NB4 (cell line): ENCODE measurements at regions not wholly inside any gene's neighbourhood (a gene's known extent, or its start where the extent isn't known, plus 50 kb on each side); places are given as distances from the start of the nearest gene placed in this dataset.

Experiments
- POLR2A ChIP-seq: IDR thresholded peaks from 2 replicates; pipeline ENCODE4 v1.6.1; 2011; ENCODE audit warnings: mild to moderate bottlenecking; ENCODE audit not compliant: insufficient read length; ENCODE audit errors: extremely low read depth
- TF ChIP-seq, protein P1 (sequence below): IDR thresholded peaks from one replicate; pipeline ENCODE4 v1.5.1; 2012; ENCODE audit warnings: low read depth, low read length

DNA sequence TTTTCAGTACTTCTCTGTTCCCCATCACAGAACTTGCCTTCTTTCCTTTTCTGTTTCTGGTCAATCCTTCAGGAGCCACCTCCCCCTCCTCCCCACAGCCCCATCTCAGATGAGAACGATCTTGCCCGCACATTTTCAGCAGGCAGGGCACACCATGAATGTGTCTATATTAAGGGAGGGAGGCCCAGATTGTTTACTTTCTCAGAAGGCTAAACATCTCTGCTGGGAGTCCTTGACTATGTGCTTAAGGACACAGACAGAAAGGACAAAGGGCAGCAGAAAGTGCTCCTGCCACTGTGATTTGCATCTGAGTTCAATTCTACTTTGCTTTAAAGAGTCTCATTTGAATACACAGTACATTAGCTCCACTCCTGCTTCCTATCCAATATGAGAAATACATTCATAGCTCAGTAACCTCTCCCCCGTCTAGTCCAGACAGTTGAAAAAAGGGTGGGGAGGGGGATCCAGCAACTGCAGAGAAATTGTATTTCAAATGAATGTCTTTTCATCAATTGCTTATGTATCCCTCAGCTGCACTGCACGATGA, 175.0 kb upstream of the PARD3B start:
- TF ChIP-seq, protein P1, sequence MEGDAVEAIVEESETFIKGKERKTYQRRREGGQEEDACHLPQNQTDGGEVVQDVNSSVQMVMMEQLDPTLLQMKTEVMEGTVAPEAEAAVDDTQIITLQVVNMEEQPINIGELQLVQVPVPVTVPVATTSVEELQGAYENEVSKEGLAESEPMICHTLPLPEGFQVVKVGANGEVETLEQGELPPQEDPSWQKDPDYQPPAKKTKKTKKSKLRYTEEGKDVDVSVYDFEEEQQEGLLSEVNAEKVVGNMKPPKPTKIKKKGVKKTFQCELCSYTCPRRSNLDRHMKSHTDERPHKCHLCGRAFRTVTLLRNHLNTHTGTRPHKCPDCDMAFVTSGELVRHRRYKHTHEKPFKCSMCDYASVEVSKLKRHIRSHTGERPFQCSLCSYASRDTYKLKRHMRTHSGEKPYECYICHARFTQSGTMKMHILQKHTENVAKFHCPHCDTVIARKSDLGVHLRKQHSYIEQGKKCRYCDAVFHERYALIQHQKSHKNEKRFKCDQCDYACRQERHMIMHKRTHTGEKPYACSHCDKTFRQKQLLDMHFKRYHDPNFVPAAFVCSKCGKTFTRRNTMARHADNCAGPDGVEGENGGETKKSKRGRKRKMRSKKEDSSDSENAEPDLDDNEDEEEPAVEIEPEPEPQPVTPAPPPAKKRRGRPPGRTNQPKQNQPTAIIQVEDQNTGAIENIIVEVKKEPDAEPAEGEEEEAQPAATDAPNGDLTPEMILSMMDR, result no peak
- TF ChIP-seq POLR2A, result no peak
